ENCODE measurements at regions not wholly inside any gene's neighbourhood (a gene's known extent, or its start where the extent isn't known, plus 50 kb on each side); places are given as distances from the start of the nearest gene placed in this dataset.

GRCh38 chr4:94015956-94016355 is 187.4 kb downstream of the ATOH1 start:
- H3K4me1 ChIP-seq (ENCODE audit: insufficient read depth, low read length, severe bottlenecking) = no peaks in the 10 kb centered on the region
- H2AFZ ChIP-seq (ENCODE audit: low read length) = no peak overlapping the region
- no peaks in the 10 kb centered on the region for H3K36me3 ChIP-seq (ENCODE audit: insufficient read depth, low read length)
- no peak overlapping the region for H3K4me2 ChIP-seq (ENCODE audit: low read length)
- no peaks in the 10 kb centered on the region for H3K79me2 ChIP-seq (ENCODE audit: insufficient read depth, low read length)
- no peak overlapping the region for H3K27ac ChIP-seq (ENCODE audit: low read depth, low read length, poor library complexity, severe bottlenecking)
- no peaks in the 10 kb centered on the region for H3F3A ChIP-seq (ENCODE audit: insufficient read depth, low read length)
- no peak overlapping the region for H3K4me3 ChIP-seq (ENCODE audit: low read depth, low read length, poor library complexity, severe bottlenecking)
- no peak overlapping the region for H3K9ac ChIP-seq (ENCODE audit: low read length)
- no peaks in the 10 kb centered on the region for H3K9me2 ChIP-seq (ENCODE audit: low read depth, low read length)
- TF ChIP-seq EZH2 (IDR thresholded peaks at IDR 0.05; ENCODE audit: borderline replicate concordance, low read length) (no peak), CTCF (IDR thresholded peaks at IDR 0.05; ENCODE audit: low read length) (no peak)
- H4K20me1 ChIP-seq (ENCODE audit: insufficient read depth, low read length) = no peaks in the 10 kb centered on the region
- H3K27me3 ChIP-seq (ENCODE audit: insufficient read depth, low read length) = no peaks in the 10 kb centered on the region
- peaks cover 8% of the 10 kb centered on the region; the same call in 1 of the 2 replicates for H3K9me3 ChIP-seq (ENCODE audit: low read length)

- no peaks in the 10 kb centered on the region for H3K27me3 ChIP-seq (ENCODE audit: insufficient read depth, low read length)
- H3K4me1 ChIP-seq (ENCODE audit: insufficient read depth, low read length, severe bottlenecking) = peaks cover 14% of the 10 kb centered on the region
- TF ChIP-seq EZH2 (IDR thresholded peaks at IDR 0.05; ENCODE audit: borderline replicate concordance, low read length) (no peak), CTCF (IDR thresholded peaks at IDR 0.05; ENCODE audit: low read length) (no peak)
- H3K27ac ChIP-seq (ENCODE audit: low read depth, low read length, poor library complexity, severe bottlenecking) = no peak overlapping the region
- H3K4me3 ChIP-seq (ENCODE audit: low read depth, low read length, poor library complexity, severe bottlenecking) = no peak overlapping the region
- 0 out of 2 replicates have a peak overlapping the region, but pooled peaks have one; percentile 23 for H2AFZ ChIP-seq (ENCODE audit: low read length)
- H3K79me2 ChIP-seq (ENCODE audit: insufficient read depth, low read length) = no peaks in the 10 kb centered on the region
- H3K9me3 ChIP-seq (ENCODE audit: low read length) = no peaks in the 10 kb centered on the region
- no peaks in the 10 kb centered on the region for H3K36me3 ChIP-seq (ENCODE audit: insufficient read depth, low read length)
- no peaks in the 10 kb centered on the region for H4K20me1 ChIP-seq (ENCODE audit: insufficient read depth, low read length)
- no peaks in the 10 kb centered on the region for H3F3A ChIP-seq (ENCODE audit: insufficient read depth, low read length)
- H3K9ac ChIP-seq (ENCODE audit: low read length) = no peak overlapping the region
- H3K9me2 ChIP-seq (ENCODE audit: low read depth, low read length) = no peaks in the 10 kb centered on the region
- H3K4me2 ChIP-seq (ENCODE audit: low read length) = no peak overlapping the region
Observed at GRCh38 chr4:94032754-94033153, 174.9 kb upstream of the SMARCAD1 start.

- no peaks in the 10 kb centered on the region for H3K9me3 ChIP-seq (ENCODE audit: low read length)
- H3K9me2 ChIP-seq (ENCODE audit: low read depth, low read length) = no peaks in the 10 kb centered on the region
- no peak overlapping the region for H3K9ac ChIP-seq (ENCODE audit: low read length)
- TF ChIP-seq EZH2 (IDR thresholded peaks at IDR 0.05; ENCODE audit: borderline replicate concordance, low read length) (no peak), CTCF (IDR thresholded peaks at IDR 0.05; ENCODE audit: low read length) (no peak)
- no peaks in the 10 kb centered on the region for H3F3A ChIP-seq (ENCODE audit: insufficient read depth, low read length)
- no peaks in the 10 kb centered on the region for H3K27me3 ChIP-seq (ENCODE audit: insufficient read depth, low read length)
- no peak overlapping the region for H3K4me2 ChIP-seq (ENCODE audit: low read length)
- no peak overlapping the region for H3K27ac ChIP-seq (ENCODE audit: low read depth, low read length, poor library complexity, severe bottlenecking)
- no peaks in the 10 kb centered on the region for H3K36me3 ChIP-seq (ENCODE audit: insufficient read depth, low read length)
- H3K4me1 ChIP-seq (ENCODE audit: insufficient read depth, low read length, severe bottlenecking) = peaks cover 14% of the 10 kb centered on the region
- H2AFZ ChIP-seq (ENCODE audit: low read length) = no peak overlapping the region
- H4K20me1 ChIP-seq (ENCODE audit: insufficient read depth, low read length) = no peaks in the 10 kb centered on the region
- H3K79me2 ChIP-seq (ENCODE audit: insufficient read depth, low read length) = no peaks in the 10 kb centered on the region
- no peak overlapping the region for H3K4me3 ChIP-seq (ENCODE audit: low read depth, low read length, poor library complexity, severe bottlenecking)
Observed at GRCh38 chr4:94036964-94037363, 170.7 kb upstream of the SMARCAD1 start.

All from OCI-LY1 (cell line).